Astrocyte (in vitro differentiated cells and primary cell): ENCODE measurements at regions not wholly inside any gene's neighbourhood (a gene's known extent, or its start where the extent isn't known, plus 50 kb on each side); places are given as distances from the start of the nearest gene placed in this dataset.
"Not testable (repeated sequence)": the region's sequence is repeated elsewhere in the genome, so short reads cannot be mapped to it uniquely, and the experiment has no call there.

Source experiments
- DNase-seq: peaks from one replicate; pipeline ENCODE4 v3.0.0-alpha.2; 2010; ENCODE audit warnings: low read depth
- FAIRE-seq: peaks from 2 replicates; lab custom pipeline; 2011; peaks lifted over from hg19 to GRCh38; lab: Jason Lieb, UNC
- H2AFZ ChIP-seq: 2 replicates; pipeline ENCODE4 v1.6.0; 2012; ENCODE audit warnings: low read depth, low read length, inconsistent platforms
- H3K27ac ChIP-seq: 2 replicates; pipeline ENCODE4 v1.5.1; 2011; ENCODE audit warnings: low read depth, low read length, inconsistent platforms
- H3K27me3 ChIP-seq: 2 replicates; pipeline ENCODE4 v1.6.0; 2011; ENCODE audit warnings: low read length, inconsistent platforms; ENCODE audit not compliant: insufficient read depth
- H3K36me3 ChIP-seq: 2 replicates; pipeline ENCODE4 v1.5.1; 2011; ENCODE audit warnings: low read length, inconsistent platforms; ENCODE audit not compliant: insufficient read depth
- H3K4me1 ChIP-seq: 2 replicates; pipeline ENCODE4 v1.5.1; 2011; ENCODE audit warnings: low read length, inconsistent platforms; ENCODE audit not compliant: insufficient read depth
- H3K4me2 ChIP-seq: 2 replicates; pipeline ENCODE4 v1.6.0; 2012; ENCODE audit warnings: low read length, inconsistent platforms
- H3K4me3 ChIP-seq: 2 replicates; pipeline ENCODE4 v1.5.1; 2011; ENCODE audit warnings: low read depth, mild to moderate bottlenecking, low read length, inconsistent platforms; ENCODE audit not compliant: insufficient read depth
- H3K79me2 ChIP-seq: 2 replicates; pipeline ENCODE4 v1.6.0; 2012; ENCODE audit warnings: mild to moderate bottlenecking, low read length, inconsistent platforms; ENCODE audit not compliant: insufficient read depth
- H3K9ac ChIP-seq: 2 replicates; pipeline ENCODE4 v1.6.0; 2012; ENCODE audit warnings: mild to moderate bottlenecking, low read length, inconsistent platforms
- H3K9me3 ChIP-seq: 2 replicates; pipeline ENCODE4 v1.5.1; 2012; ENCODE audit warnings: low read depth, mild to moderate bottlenecking, low read length, inconsistent platforms; ENCODE audit not compliant: insufficient read depth
- H4K20me1 ChIP-seq: 2 replicates; pipeline ENCODE4 v1.6.0; 2012; ENCODE audit warnings: low read length, inconsistent platforms; ENCODE audit not compliant: insufficient read depth
- H3K27ac Mint-ChIP-seq: one replicate; pipeline ENCODE4 v1.8.0; 2021; ENCODE audit warnings: mild to moderate bottlenecking, mixed read lengths; ENCODE audit not compliant: unreplicated experiment
- H3K27me3 Mint-ChIP-seq: one replicate; pipeline ENCODE4 v1.8.0; 2021; ENCODE audit warnings: low read depth, mixed read lengths; ENCODE audit not compliant: unreplicated experiment
- H3K36me3 Mint-ChIP-seq: one replicate; pipeline ENCODE4 v1.8.0; 2021; ENCODE audit warnings: low read depth, mixed read lengths; ENCODE audit not compliant: unreplicated experiment
- H3K4me1 Mint-ChIP-seq: one replicate; pipeline ENCODE4 v1.8.0; 2021; ENCODE audit warnings: low read depth, mixed read lengths; ENCODE audit not compliant: unreplicated experiment
- H3K4me3 Mint-ChIP-seq: one replicate; pipeline ENCODE4 v1.8.0; 2021; ENCODE audit warnings: mild to moderate bottlenecking, moderate library complexity, mixed read lengths; ENCODE audit not compliant: unreplicated experiment
- H3K9me3 Mint-ChIP-seq: one replicate; pipeline ENCODE4 v1.8.0; 2021; ENCODE audit warnings: mild to moderate bottlenecking, mixed read lengths; ENCODE audit not compliant: unreplicated experiment
- EZH2 ChIP-seq: IDR thresholded peaks from 2 replicates; pipeline ENCODE4 v1.6.1; 2012; ENCODE audit warnings: mild to moderate bottlenecking, low read length, inconsistent platforms; ENCODE audit not compliant: insufficient read depth
- TF ChIP-seq, protein P1 (sequence below): IDR thresholded peaks from 2 replicates; pipeline ENCODE4 v1.5.1; 2011; ENCODE audit warnings: low read depth, mild to moderate bottlenecking, inconsistent platforms, low read length, moderate library complexity; ENCODE audit not compliant: insufficient read depth

DNA sequence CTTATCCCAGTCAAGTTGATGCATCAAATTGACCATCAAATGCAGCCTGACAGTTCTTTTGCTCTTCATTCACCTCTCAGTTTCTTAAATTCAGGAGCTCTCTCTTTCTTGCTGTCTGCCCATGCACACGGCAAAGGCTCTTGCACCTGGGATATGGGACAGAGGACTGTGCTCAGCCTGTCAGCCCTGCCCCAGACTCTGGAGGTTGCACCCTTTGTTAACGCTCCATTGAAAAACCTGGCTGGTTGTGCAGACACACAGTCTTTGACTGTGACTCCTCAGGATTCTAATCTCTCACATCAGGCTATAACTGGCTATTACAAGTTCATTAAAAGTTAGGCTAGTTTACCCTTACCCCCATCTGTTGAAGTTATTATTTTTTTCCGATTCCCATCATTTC lies 1032.5 kb downstream of the SOCS6 start:
- DNase-seq (no peak), FAIRE-seq (no peak)
- H3K4me1 Mint-ChIP-seq, result no peaks in the 10 kb centered on the region
- no peak overlapping the region for H3K27ac ChIP-seq
- H3K79me2 ChIP-seq, result no peaks in the 10 kb centered on the region
- no peaks in the 10 kb centered on the region for H3K9me3 ChIP-seq
- no peaks in the 10 kb centered on the region for H3K27me3 Mint-ChIP-seq
- H3K4me2 ChIP-seq, result no peak overlapping the region
- no peak overlapping the region for H3K4me3 ChIP-seq
- H2AFZ ChIP-seq, result no peak overlapping the region
- no peak overlapping the region for H3K9ac ChIP-seq
- no peak overlapping the region for H3K4me3 Mint-ChIP-seq
- no peaks in the 10 kb centered on the region for H3K4me1 ChIP-seq
- no peaks in the 10 kb centered on the region for H3K36me3 Mint-ChIP-seq
- H3K27me3 ChIP-seq, result no peaks in the 10 kb centered on the region
- H4K20me1 ChIP-seq, result no peaks in the 10 kb centered on the region
- no peak overlapping the region for H3K27ac Mint-ChIP-seq
- TF ChIP-seq EZH2, result no peak
- TF ChIP-seq, protein P1, sequence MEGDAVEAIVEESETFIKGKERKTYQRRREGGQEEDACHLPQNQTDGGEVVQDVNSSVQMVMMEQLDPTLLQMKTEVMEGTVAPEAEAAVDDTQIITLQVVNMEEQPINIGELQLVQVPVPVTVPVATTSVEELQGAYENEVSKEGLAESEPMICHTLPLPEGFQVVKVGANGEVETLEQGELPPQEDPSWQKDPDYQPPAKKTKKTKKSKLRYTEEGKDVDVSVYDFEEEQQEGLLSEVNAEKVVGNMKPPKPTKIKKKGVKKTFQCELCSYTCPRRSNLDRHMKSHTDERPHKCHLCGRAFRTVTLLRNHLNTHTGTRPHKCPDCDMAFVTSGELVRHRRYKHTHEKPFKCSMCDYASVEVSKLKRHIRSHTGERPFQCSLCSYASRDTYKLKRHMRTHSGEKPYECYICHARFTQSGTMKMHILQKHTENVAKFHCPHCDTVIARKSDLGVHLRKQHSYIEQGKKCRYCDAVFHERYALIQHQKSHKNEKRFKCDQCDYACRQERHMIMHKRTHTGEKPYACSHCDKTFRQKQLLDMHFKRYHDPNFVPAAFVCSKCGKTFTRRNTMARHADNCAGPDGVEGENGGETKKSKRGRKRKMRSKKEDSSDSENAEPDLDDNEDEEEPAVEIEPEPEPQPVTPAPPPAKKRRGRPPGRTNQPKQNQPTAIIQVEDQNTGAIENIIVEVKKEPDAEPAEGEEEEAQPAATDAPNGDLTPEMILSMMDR, result no peak
- no peaks in the 10 kb centered on the region for H3K36me3 ChIP-seq
- peaks cover 7% of the 10 kb centered on the region for H3K9me3 Mint-ChIP-seq

DNA sequence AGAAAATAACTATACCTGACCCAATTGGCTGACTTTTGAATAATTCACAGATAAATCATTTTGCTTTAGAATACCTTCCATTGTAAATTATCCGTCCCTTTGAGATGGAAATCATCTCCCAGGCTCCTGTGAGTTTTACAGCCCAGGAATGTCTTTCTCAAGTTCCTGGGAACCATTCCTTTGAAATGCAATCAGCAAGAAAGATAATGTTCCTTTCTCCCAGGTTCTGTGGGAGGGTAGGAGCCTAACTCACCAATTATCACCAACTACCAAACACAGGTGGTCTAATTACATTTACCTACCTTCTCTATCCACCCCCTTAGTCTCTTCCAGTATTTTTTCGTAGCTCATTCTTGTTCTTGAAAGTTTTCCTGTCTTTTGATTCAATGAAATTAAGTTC lies 1016.0 kb downstream of the SOCS6 start:
- H3K9ac ChIP-seq, result no peak overlapping the region
- H3K36me3 Mint-ChIP-seq, result no peaks in the 10 kb centered on the region
- no peaks in the 10 kb centered on the region for H3K4me1 Mint-ChIP-seq
- H4K20me1 ChIP-seq, result no peaks in the 10 kb centered on the region
- DNase-seq (no peak), FAIRE-seq (no peak)
- H3K27me3 Mint-ChIP-seq, result no peaks in the 10 kb centered on the region
- H2AFZ ChIP-seq, result no peak overlapping the region
- H3K27me3 ChIP-seq, result no peaks in the 10 kb centered on the region
- TF ChIP-seq, protein P1, result no peak
- no peak for TF ChIP-seq EZH2
- H3K27ac ChIP-seq, result no peak overlapping the region
- H3K4me3 Mint-ChIP-seq, result no peak overlapping the region
- no peaks in the 10 kb centered on the region for H3K36me3 ChIP-seq
- no peaks in the 10 kb centered on the region for H3K9me3 ChIP-seq
- no peak overlapping the region for H3K27ac Mint-ChIP-seq
- H3K4me3 ChIP-seq, result no peak overlapping the region
- no peaks in the 10 kb centered on the region for H3K9me3 Mint-ChIP-seq
- no peak overlapping the region for H3K4me2 ChIP-seq
- H3K4me1 ChIP-seq, result no peaks in the 10 kb centered on the region
- no peaks in the 10 kb centered on the region for H3K79me2 ChIP-seq

DNA sequence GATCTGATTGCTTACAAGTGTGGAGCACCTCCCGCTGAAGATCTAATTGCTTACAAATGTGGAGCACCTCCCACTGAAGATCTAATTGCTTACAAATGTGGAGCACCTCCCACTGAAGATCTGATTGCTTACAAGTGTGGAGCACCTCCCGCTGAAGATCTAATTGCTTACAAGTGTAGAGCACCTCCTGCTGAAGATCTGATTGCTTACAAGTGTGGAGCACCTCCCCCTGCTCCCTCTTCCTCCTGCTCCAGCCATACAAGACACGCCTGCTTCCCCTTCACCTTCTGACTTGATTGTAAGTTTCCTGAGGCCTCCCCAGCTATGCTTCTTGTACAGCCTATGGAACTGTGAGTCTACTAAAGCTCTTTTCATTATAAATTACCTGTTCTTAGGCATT lies 1014.9 kb downstream of the SOCS6 start:
- H2AFZ ChIP-seq, H4K20me1 ChIP-seq, H3K4me2 ChIP-seq, H3K4me3 Mint-ChIP-seq, H3K4me3 ChIP-seq, H3K9me3 ChIP-seq, H3K36me3 Mint-ChIP-seq, H3K9me3 Mint-ChIP-seq, H3K4me1 ChIP-seq, H3K9ac ChIP-seq, H3K79me2 ChIP-seq, H3K36me3 ChIP-seq, H3K27me3 ChIP-seq, H3K4me1 Mint-ChIP-seq, DNase-seq, H3K27ac Mint-ChIP-seq, FAIRE-seq, H3K27me3 Mint-ChIP-seq, H3K27ac ChIP-seq: not testable (repeated sequence)
